Activated T-helper 17 cell treated with anti-CD3 and anti-CD28 coated beads, Interleukin-2, amount 50 U/mL, for 72 hours (primary cell): ENCODE measurements at regions not wholly inside any gene's neighbourhood (a gene's known extent, or its start where the extent isn't known, plus 50 kb on each side); places are given as distances from the start of the nearest gene placed in this dataset.

Source experiments
- ATAC-seq: fragments of 150-1000 bp; cut with Tn5 transposase; replicated peaks from 2 replicates; pipeline ENCODE4 v1.10.0; 2021; ENCODE audit warnings: mild to moderate bottlenecking, moderate library complexity
- H3K27ac Mint-ChIP-seq: one replicate; pipeline ENCODE4 v1.8.0; 2022; ENCODE audit warnings: mixed read lengths
- H3K27me3 Mint-ChIP-seq: one replicate; pipeline ENCODE4 v1.8.0; 2022; ENCODE audit warnings: mixed read lengths
- H3K36me3 Mint-ChIP-seq: one replicate; pipeline ENCODE4 v1.8.0; 2022; ENCODE audit warnings: low read depth, mild to moderate bottlenecking, mixed read lengths
- H3K4me1 Mint-ChIP-seq: one replicate; pipeline ENCODE4 v1.8.0; 2022; ENCODE audit warnings: mixed read lengths
- H3K4me3 Mint-ChIP-seq: one replicate; pipeline ENCODE4 v1.8.0; 2022; ENCODE audit warnings: mild to moderate bottlenecking, mixed read lengths
- H3K9me3 Mint-ChIP-seq: one replicate; pipeline ENCODE4 v1.8.0; 2022; ENCODE audit warnings: mixed read lengths

DNA sequence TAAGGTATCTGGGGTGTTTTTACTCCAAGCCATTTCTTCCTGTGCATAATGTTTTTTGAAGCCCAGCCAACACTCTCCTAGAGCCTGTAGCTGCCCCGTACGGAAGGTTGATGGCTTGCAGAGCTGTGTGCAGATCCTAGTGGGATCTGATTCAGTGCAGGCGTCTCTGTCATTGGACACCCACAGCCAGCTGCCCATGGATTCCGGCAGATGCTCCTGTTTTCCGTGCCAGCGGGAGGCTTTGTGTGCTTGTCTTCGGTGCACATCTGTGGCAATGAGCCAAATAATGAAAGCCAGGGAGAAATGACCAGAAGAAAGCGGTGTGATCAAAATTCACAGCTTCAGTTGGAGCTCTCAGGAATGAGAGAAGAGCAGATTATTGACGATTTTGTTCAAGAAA is 426.4 kb downstream of the TYW1 start:
- H3K4me3 Mint-ChIP-seq = no peak overlapping the region
- ATAC-seq = no peak
- no peaks in the 10 kb centered on the region for H3K9me3 Mint-ChIP-seq
- H3K27ac Mint-ChIP-seq = no peak overlapping the region
- no peaks in the 10 kb centered on the region for H3K36me3 Mint-ChIP-seq
- H3K4me1 Mint-ChIP-seq = no peaks in the 10 kb centered on the region
- no peaks in the 10 kb centered on the region for H3K27me3 Mint-ChIP-seq

- H3K36me3 Mint-ChIP-seq = no peaks in the 10 kb centered on the region
- no peak overlapping the region for H3K4me3 Mint-ChIP-seq
- H3K27me3 Mint-ChIP-seq = peaks cover 3% of the 10 kb centered on the region
- H3K9me3 Mint-ChIP-seq = no peaks in the 10 kb centered on the region
- no peaks in the 10 kb centered on the region for H3K4me1 Mint-ChIP-seq
- no peak overlapping the region for H3K27ac Mint-ChIP-seq
- no peak for ATAC-seq
Observed at GRCh38 chr7:67426654-67427053, 430.0 kb downstream of the TYW1 start.

- peaks cover 7% of the 10 kb centered on the region for H3K9me3 Mint-ChIP-seq
- H3K27me3 Mint-ChIP-seq = peaks cover 3% of the 10 kb centered on the region
- no peaks in the 10 kb centered on the region for H3K36me3 Mint-ChIP-seq
- no peaks in the 10 kb centered on the region for H3K4me1 Mint-ChIP-seq
- H3K27ac Mint-ChIP-seq = no peak overlapping the region
- no peak overlapping the region for H3K4me3 Mint-ChIP-seq
- no peak for ATAC-seq
Observed at GRCh38 chr7:67429735-67430134, 433.1 kb downstream of the TYW1 start.

GRCh38 chr7:67432536-67433234 is 436.1 kb downstream of the TYW1 start:
- Mint-ChIP-seq H3K27ac (no peak overlapping the region), H3K36me3 (no peaks in the 10 kb centered on the region), H3K4me3 (no peak overlapping the region), H3K27me3 (peaks cover 3% of the 10 kb centered on the region), H3K4me1 (no peaks in the 10 kb centered on the region), H3K9me3 (peaks cover 7% of the 10 kb centered on the region)
- ATAC-seq = no peak

GRCh38 chr7:67435894-67436535 is 439.4 kb downstream of the TYW1 start:
- Mint-ChIP-seq H3K27me3 (peaks cover 3% of the 10 kb centered on the region), H3K4me1 (no peaks in the 10 kb centered on the region), H3K4me3 (no peak overlapping the region), H3K36me3 (no peaks in the 10 kb centered on the region), H3K9me3 (peaks cover 7% of the 10 kb centered on the region), H3K27ac (no peak overlapping the region)
- ATAC-seq = no peak

DNA sequence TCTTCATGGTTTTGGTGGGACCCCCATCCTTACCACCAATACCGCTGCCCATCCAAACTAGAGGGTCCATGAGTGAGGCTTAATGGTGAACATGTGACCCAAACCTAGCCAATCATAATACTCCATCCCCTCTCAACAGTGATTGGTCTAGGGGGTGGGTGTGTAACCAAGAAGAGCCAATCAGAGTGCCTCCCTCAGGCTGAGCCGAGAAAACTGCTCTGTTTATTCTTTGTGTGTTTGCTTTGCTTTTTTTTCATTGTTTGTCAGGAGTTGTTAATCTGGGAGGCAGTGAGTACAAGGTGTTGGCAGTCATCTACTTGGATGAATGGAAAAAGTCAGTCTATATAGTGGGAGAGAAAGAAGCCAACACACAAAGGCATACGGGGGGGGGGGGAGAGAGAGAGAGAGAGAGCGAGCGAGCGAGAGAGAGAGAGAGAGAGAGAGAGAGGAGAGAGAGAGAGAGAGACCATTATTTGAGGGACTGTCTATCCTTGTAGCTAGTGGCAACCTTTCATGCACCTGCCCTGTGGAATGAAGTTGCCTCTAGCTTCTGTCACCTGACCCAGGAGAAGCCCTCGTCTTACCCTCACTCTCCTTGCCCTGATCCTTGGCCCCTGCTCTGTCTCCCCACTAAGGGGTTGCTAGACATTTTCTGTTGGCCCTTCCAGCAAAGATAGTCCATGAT is 441.7 kb downstream of the TYW1 start:
- no peak for ATAC-seq
- no peak overlapping the region for H3K27ac Mint-ChIP-seq
- H3K36me3 Mint-ChIP-seq = no peaks in the 10 kb centered on the region
- H3K9me3 Mint-ChIP-seq = peaks cover 5% of the 10 kb centered on the region
- no peaks in the 10 kb centered on the region for H3K27me3 Mint-ChIP-seq
- no peak overlapping the region for H3K4me3 Mint-ChIP-seq
- no peaks in the 10 kb centered on the region for H3K4me1 Mint-ChIP-seq

- Mint-ChIP-seq H3K27me3 (no peaks in the 10 kb centered on the region), H3K27ac (no peak overlapping the region), H3K4me1 (no peaks in the 10 kb centered on the region), H3K36me3 (no peaks in the 10 kb centered on the region), H3K9me3 (no peaks in the 10 kb centered on the region), H3K4me3 (no peak overlapping the region)
- no peak for ATAC-seq
Observed at GRCh38 chr7:67438913-67439505, 442.4 kb downstream of the TYW1 start.

- Mint-ChIP-seq H3K27ac (no peak overlapping the region), H3K9me3 (no peaks in the 10 kb centered on the region), H3K4me1 (no peaks in the 10 kb centered on the region), H3K36me3 (no peaks in the 10 kb centered on the region), H3K4me3 (no peak overlapping the region), H3K27me3 (no peaks in the 10 kb centered on the region)
- no peak for ATAC-seq
Observed at GRCh38 chr7:67440321-67440720, 443.7 kb downstream of the TYW1 start.

- no peak overlapping the region for H3K4me3 Mint-ChIP-seq
- no peaks in the 10 kb centered on the region for H3K36me3 Mint-ChIP-seq
- no peaks in the 10 kb centered on the region for H3K4me1 Mint-ChIP-seq
- no peak overlapping the region for H3K27ac Mint-ChIP-seq
- no peak for ATAC-seq
- no peaks in the 10 kb centered on the region for H3K9me3 Mint-ChIP-seq
- H3K27me3 Mint-ChIP-seq = no peaks in the 10 kb centered on the region
Observed at GRCh38 chr7:67445728-67446127, 449.1 kb downstream of the TYW1 start.

GRCh38 chr7:67447297-67447696 is 450.7 kb downstream of the TYW1 start:
- H3K36me3 Mint-ChIP-seq = no peaks in the 10 kb centered on the region

DNA sequence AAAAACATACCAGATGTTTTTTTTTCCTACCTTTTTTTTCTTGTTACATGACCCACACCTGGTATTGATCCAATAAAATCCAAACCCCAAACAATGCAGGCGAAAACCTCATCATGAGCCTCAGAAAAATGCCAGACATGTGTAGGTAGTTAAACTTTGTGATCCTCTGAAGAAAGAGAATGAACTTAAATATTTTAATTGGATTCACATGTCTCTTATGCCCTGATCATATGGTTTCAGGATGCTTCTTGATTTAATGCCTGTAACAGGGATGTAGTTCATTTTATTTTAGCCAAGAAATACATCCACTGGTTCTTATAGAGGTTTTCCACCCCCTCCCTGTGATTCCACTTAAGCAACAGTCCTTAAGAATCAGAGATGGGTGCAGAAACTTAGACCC is 451.6 kb downstream of the TYW1 start:
- H3K27ac Mint-ChIP-seq = no peak overlapping the region
- no peaks in the 10 kb centered on the region for H3K4me1 Mint-ChIP-seq
- H3K4me3 Mint-ChIP-seq = no peak overlapping the region
- peaks cover 5% of the 10 kb centered on the region for H3K9me3 Mint-ChIP-seq
- H3K27me3 Mint-ChIP-seq = no peaks in the 10 kb centered on the region
- ATAC-seq = no peak
- H3K36me3 Mint-ChIP-seq = no peaks in the 10 kb centered on the region

More at GRCh38 chr7:67447297-67447696, 450.7 kb downstream of the TYW1 start:
- H3K27ac Mint-ChIP-seq = no peak overlapping the region
- no peaks in the 10 kb centered on the region for H3K27me3 Mint-ChIP-seq
- no peak overlapping the region for H3K4me3 Mint-ChIP-seq
- H3K9me3 Mint-ChIP-seq = no peaks in the 10 kb centered on the region
- ATAC-seq = no peak
- no peaks in the 10 kb centered on the region for H3K4me1 Mint-ChIP-seq

DNA sequence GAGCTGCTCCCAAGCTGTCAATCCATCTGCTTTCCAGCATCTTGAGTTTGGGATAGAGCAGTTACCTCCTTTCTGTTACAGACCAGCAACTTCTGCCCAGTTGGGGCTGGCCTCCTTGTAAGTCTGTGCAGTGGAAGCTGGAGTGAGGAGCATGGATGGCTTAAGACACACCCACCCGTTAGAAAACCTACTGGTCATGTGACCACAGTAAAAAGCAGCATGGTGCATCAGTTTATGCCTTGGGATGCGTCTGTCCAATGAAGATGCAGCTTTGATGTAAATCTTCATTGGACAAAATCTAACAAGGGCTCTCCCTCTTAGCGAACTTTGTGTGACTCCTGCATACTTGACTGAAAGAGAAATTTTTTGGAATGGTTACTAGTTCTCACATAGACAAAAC is 453.5 kb downstream of the TYW1 start:
- Mint-ChIP-seq H3K27me3 (no peaks in the 10 kb centered on the region), H3K4me1 (no peaks in the 10 kb centered on the region), H3K9me3 (peaks cover 5% of the 10 kb centered on the region), H3K27ac (no peak overlapping the region), H3K4me3 (no peak overlapping the region), H3K36me3 (no peaks in the 10 kb centered on the region)
- no peak for ATAC-seq

- Mint-ChIP-seq H3K27ac (no peak overlapping the region), H3K27me3 (peaks cover 4% of the 10 kb centered on the region), H3K4me3 (no peak overlapping the region), H3K36me3 (no peaks in the 10 kb centered on the region), H3K9me3 (peaks cover 5% of the 10 kb centered on the region), H3K4me1 (no peaks in the 10 kb centered on the region)
- no peak for ATAC-seq
Observed at GRCh38 chr7:67451306-67451705, 454.7 kb downstream of the TYW1 start.

DNA sequence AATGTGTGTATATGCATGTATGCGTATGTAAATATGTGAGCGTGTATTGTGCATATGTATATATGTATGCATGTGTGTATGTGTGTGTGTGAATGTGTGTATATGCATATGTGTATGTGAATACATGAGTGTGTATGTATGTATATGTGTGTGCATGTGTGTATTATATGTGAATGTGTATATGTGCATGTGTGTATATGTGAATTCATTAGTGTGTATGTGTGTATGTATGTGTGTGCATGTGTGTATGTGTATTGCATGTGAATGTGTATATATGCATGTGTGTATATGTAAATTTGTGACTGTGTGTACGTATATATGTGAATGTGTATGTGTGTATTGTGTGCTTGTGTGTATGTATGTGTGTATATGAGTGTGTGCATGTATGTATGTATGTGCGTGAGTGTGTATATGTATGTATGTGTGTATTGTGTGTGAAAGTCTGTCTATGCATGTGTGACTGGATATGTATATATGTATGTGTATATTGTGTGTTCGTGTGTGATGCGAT is 455.9 kb downstream of the TYW1 start:
- Mint-ChIP-seq H3K4me3 (no peak overlapping the region), H3K36me3 (no peaks in the 10 kb centered on the region), H3K4me1 (no peaks in the 10 kb centered on the region), H3K27me3 (peaks cover 4% of the 10 kb centered on the region), H3K9me3 (peaks cover 5% of the 10 kb centered on the region), H3K27ac (no peak overlapping the region)
- ATAC-seq = no peak
